HG02970 (cell line): ENCODE measurements at regions not wholly inside any gene's neighbourhood (a gene's known extent, or its start where the extent isn't known, plus 50 kb on each side); places are given as distances from the start of the nearest gene placed in this dataset.
A peak's percentile ranks its signal among the peaks of the same experiment; 100 is the strongest.

Experiments used
- ATAC-seq: cut with Tn5 transposase; IDR thresholded peaks from one replicate; pipeline ENCODE4 v1.9.1; 2021; ENCODE audit warnings: mild to moderate bottlenecking, moderate library complexity, moderate number of reproducible peaks; ENCODE audit not compliant: unreplicated experiment, low FRiP score

DNA sequence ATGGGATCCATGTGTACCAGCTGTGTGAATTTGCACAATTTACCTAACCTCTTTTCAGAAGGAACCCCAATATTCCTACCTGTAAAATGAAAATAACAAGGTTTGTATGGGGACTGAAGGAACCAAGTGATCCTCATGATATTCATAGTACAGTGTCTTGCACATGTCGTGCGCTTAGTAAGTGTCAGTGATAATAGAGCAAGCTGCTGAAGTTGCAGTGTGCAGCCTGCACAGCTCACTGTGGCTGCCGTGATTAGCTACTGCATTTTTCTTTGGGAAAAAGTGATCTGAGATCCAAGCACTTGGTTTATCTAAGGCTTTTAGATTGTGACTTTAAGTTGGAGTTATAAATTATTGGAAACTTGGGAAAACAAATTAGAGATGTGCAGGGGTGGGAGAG lies 135.9 kb upstream of the FRY start:
- no peak for ATAC-seq

DNA sequence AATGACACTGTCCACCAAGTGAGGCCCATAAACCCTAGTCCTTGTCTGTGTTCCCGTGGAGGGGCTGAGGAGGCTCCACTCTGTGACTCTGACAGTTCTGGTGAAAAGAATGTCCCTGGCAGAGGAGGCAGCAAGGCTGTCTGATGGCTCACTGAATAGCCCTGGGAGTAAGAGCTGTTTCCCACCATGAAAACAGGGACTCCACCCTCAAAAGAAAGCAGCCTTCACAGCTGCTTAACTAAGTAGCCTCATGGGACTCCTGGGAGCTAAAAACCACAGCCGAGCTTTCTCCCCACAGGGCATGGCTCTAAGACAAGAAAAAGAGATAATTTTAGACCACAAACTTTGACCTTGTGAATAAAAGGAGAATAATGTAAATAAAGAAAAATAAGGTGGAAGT lies 135.1 kb upstream of the FRY start:
- peak; percentile 60 for ATAC-seq

DNA sequence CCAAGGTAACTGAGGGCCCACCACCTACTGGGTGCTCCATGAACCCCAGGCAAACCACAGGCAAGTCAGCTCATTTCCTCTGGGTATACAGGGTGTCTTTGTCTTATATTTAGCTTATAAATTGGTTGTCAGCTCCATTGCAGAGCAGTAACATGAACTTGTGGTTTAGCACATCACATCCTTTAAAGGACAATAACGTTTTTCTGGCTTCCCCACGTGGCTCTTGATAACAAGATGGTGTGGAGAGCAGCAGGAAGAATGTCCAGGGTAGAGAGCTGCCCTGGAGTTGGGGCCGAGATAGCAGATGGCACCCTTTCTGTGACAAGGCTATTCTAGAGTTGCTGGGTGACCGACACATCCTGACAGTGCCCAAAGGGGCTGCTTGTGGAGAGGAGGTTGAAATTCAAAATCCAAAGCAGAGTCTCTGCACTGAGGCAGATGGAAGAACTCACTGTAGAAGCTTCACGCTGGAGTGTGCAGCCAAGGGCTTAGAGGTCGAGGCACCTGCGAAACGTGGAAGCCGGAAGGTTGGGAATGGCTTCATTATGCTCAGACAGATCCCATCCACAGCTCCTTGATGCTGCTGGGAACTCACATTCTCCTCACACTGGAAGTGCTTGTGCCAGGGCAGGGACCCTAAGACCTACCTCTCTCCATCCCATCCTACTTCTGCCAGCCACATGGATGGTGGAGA lies 133.0 kb upstream of the FRY start:
- no peak for ATAC-seq

DNA sequence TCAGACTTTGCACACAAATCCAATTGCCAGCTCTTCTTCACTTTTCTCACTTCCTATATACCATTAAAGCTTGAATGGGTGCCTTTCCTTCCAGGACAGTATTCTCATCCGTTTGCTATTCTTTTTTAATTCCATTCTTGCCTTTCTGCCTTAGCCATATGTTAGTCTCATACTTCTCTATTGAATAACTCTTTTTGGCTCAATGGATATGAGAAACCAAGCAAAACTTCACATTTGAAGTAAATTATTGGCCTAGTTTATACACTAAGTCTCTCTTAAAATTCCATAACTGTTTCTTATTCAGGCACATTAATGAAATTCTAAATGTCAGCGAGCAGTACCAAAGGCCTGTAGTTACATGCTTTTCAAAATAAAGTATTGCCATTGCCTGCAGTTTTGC lies 129.6 kb upstream of the FRY start:
- no peak for ATAC-seq

DNA sequence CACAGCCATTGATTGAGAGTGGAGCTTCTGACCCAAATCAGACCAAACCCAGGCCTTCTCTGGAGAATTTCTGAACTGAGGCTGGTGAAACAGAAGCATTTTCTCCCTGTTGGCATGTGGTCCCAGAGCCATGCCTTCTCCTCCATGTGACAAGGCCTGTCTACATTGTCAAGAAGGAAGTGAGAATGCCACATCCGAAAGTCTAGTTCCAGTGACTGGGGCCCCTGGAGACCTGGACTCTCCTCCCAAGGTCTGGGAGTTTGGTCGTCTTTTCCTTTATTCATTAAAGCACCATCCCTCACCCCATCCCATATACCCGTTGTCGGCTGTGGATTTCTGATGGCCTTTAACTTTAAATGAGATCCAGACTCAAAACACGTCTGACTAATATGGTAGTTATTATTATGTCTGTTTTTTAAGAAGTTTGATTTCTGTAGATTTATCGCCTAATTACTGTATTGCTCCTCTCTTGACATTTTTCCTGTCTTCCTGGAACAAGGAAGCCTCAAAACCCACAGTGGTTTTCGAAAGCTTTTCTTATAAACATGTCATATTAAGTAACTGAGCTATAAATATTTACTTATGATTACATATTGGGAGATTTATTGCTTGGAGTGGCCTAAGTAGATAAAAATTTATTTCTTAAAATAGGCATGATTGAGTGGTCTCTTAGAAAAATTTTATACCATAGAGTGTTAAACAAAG lies 128.3 kb upstream of the FRY start:
- ATAC-seq: no peak

DNA sequence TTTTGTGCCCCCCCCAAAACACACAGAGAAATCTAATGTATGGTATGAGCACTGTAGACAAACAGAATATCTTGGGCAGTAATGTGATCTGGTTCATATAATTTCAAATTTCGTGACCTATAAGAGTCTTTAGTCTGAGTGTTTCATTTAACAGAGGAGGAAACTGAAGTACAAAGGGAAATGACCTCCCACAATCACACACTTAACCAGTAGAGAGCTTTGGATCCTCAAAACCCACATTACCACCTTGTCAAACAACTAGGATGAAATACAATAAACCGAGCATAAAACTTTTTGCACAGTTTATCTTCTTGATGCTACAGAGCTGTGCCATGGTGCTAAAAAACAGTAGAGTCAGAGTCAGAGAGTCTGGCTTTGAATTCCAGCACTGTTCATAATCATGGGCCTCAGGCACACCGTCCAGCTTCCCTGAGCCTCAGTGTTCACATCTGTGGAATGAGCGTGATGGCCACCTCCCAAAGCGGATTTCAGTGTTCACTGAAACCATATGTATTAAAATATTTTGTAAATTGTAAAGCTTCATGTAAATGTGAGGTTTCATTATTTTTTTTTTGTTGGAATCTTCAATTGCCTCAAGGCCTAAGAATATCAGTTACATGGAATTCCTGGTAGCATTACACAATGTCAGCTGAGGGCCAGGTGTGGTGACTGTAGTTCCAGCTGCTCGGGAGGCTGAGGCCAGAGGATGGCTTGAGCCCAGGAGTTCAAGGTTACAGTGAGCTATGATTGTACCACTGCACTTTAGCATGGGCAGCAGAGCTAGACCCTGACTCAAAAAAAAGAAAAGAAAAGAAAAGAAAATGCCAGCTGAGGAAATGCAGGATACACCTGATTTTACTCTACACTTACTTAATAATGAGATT lies 126.4 kb upstream of the FRY start:
- no peak for ATAC-seq

DNA sequence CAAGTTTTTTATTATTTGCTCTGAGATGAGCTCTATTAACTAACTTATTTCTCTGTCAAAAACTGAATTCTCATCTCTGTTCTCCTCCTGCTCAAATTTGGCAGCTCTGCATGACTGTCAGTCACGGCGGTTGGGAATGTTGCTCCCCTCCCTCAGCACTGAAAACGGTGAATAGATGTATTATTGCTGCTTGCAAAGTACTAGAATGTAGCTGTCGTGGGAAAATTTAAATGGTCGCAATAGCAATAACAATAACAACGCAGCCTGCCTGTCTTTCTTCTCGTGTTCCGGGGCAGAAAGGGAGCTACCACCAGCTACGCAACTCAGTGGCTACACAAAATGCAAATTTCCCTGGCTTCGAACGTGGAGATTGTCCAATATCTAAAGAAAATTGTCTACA lies 125.6 kb upstream of the FRY start:
- no peak for ATAC-seq

DNA sequence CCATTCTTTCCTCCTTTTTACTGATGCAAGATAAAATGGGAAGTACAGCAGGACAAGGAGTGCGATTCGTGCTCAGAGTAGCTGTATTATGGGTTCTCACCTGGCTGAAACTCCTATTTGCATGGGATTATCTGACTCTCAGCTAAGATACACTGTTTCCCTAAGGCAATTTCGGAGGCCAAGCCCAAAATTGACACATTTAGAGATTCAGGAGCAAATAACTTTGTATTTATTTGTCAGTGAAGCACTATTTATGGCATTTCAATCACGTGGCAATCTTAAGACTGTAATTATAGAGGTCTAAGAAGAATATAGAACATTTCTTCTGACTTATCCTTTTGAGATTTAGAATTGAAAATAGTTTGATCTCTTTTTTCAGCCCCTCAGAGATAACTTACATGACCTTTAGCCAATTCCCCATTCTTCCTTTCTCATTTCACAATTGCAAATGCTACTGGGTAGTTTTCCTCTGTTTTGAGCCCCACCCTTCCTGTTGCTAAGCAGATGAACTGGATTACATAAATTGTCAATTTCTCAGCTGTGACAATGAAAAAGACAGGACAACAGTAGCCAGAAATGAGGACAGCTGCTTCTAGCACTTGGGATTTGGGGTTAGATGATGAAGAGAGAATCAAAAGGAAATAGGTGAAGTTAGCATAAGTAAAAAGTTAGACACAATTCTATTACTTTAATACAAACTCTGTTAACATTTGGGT lies 122.7 kb upstream of the FRY start:
- ATAC-seq: no peak

DNA sequence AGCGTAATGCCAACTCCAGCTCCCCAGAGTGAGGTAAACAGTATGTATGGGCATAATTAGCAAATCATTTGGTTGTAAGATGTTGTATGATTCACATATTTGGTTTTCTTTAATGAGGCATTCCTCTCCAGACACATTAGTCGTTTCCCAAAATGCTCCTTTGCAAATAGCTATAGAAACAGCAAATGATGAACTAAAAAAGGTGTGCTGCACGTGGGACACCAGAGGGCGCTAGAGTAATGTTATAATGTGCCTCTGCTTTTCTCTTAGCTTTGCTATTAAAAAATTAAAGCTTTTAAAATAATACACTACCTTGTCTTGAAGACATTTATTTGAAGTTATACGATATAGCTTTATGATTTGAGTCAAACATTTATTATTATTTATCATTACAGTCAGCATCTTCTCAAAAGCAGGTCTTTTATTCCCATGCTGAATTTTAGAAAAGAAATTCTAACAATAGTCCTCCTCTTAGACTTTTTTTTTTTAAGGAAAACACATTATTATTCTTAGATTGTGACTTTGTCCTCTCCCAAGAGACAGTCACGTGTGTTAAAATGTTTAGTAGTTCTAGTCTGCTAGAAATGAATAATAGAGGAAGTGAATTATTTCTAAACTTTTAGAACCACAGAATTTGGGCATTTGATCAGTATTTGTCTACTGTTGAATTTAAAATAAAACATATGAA lies 121.6 kb upstream of the FRY start:
- no peak for ATAC-seq

DNA sequence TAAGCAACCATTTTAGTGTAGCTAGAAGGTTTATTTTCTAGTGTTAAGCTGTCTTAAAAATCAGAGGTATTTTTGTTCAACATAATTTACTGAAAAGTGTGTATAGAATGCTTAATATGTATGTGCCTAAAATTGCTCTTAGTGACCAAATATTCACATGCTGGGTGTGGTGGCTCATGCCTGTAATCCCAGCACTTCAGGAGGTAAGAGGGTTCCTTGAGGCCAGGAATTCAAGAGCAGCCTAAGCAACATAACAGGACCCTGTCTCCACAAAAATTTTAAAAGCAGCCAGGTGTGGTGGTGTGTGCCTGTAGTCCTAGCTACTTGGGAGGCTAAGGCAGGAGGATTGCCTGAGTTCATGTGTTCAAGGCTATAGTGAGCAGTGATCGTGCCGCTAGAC lies 120.9 kb upstream of the FRY start:
- no peak for ATAC-seq

DNA sequence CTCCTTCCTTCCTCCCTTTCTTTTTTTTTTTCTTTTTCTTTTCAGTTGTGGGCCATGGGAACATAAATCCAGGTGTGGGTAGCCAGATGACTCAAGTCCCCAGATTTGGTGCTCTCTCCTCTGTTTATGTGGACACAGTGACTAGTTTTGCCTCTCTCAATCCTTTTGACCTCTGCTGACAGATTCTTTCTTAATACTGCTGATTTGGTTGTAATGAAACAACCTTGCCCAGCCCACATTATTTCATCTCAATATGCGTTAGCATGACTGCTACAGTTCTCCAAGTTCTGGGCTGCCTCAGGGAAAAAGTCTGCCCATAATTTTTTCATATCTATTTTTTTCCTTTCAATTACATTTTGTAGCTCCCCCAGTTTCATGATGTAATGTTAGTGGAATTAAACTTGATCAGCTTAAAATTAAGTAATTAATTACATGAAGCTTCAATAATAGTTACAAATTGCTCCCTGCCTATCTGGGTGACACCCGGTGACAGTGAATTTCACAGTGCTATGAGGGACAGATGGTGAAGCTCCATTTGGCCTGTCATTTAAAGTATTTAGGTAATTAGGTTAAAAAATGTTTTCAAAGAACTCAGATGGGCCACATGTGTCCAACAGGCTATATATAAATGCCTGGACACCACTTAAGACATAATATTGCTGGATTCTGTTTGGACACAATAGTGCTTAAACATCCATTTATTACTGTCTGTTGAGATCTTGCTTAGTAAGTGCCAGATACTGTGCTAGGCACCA lies 118.8 kb upstream of the FRY start:
- no peak for ATAC-seq

DNA sequence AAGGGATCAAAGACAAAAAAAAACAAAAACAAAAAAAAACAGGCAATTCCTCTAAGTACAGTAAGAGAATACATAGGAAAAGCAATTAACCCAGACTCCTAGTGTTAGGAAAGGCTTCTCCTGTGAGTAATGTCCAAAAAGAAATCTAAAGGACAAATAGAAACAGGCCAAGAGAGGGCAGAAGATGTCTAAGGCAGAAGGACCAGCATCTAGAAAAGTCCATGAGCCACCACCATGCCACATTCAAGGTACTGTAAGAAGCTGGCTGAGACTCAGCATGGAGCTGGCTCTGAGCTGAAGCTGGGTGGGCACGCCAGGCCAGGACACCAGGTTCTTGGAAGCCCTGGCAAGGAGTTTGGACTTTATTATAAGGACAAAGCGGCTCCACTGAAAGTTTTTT lies 118.1 kb upstream of the FRY start:
- no peak for ATAC-seq

DNA sequence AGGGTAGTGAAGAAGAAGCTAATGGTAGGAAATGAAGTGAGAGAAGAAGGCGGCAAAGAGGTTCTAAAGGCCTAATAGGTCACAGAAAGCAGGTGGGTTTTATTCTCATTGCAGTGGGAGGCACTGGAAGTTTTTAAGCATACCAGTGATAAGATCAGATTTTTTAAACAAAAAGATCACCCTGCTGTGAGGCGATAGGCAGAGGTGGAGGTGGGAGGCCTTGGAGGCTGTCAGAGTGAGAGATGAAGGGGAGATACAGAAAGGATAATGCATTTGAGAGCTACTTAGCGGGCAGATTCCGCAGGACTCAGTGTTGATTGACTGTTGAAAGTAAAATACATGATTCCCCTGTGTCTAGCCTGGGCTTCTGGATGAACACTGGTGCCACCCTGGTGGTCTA lies 116.7 kb upstream of the FRY start:
- ATAC-seq: no peak

DNA sequence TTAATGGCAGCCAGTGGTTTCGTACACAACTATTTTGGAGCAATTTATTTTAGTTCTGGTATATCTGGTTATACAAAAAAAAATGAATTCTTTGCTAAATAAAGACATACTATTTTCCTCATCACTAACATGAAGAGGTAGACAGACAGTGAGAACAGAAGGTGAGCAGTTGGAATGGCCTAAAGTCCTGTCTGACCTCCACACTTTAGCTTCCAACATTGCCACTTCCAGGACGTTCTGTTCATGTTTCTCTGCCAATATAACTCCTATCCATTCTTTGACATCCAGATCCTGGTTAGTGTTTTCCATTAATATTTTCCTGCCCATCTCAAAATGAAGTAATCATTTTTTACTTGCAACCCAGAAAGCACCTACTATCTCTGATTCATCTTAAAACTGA lies 112.9 kb upstream of the FRY start:
- ATAC-seq: no peak

DNA sequence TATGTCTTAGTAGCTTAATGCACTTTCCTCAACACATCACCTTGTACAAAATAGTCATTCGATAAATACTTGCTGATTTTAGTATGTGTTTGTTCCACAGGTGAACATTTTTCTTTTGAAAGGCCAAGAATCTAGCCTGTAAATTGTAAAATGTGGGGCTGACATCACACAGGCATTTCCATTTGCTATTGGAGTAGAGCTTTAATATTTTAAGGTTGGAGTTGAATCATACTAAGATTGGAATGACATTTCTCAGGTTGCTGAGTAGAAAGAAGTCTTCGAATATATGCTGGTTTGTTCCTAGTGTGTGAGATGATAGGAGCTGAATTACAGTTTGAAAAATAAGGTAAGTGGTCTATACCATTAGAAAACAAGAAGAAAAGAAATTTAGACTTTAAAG lies 112.3 kb upstream of the FRY start:
- no peak for ATAC-seq

DNA sequence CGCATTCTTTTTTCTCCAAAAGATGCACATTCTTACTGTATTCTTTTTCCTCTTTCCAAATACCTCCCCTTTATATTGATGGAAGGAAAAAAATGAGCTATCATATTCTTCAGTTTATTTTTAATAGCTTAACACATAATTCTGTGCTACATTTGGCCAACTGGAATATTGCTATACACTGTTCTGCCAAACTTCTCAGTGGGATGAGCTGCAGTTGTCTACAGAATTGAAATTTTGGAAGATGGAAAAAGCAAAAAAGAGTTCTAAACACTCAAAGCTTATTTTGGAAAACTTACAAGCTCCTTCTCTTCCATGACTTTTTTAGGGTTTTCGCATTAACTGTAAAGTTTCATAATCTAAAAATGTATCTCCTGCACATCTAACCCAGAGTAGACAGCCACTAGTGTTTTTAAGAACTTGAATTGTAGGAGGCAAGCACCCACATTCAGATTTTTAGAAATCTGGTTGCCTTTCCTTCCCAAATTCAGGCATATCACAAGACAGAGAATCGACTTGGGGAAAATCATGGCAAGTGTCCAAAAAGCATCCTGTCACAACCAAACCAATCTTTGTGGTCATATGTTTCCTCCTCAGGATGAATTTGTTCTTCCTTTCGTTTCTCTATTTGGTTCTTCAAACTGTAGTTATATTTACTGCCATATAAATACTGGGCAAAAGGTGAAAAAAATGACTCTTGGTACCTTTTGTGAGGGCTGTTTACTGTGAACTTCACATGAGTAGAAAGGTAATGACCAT lies 111.4 kb upstream of the FRY start:
- ATAC-seq: no peak

DNA sequence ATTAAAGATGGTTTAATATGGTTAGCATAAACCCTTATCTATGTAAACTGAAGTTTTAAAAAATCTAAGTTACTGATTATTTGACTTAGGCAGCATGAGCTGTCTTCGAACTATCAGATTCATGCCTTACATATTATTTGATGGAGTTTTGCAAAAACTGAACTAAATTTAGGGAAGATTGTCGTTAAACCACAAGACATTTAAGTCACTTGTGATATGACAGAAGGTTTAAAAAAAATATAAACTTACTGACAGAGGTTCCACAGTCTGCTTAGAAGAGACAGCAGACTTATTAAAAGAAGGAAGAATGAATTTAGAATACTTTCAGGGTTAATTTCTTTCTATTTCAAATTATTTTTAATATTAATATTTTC lies 110.9 kb upstream of the FRY start:
- no peak for ATAC-seq

DNA sequence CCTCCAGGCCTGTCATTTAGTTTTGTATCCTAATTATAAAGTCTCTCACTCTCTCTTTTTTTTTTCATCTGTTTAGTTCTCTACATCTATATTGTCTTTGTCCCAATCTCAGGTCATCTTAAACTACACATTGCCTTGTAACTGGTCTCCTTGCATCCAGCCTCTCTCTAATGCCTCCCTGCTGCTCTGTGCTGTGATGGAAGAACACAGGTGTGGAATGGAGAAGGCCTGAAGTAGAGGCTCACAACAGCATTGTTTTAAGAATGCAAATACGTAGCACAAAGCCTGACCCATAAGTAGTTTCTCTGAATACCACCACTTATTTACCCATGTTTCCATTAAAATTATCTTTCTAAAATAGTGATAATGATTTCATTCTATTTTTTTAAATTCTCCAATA lies 108.8 kb upstream of the FRY start:
- ATAC-seq: no peak
